Peyer's patch (tissue), 4 donors: ENCODE measurements at regions not wholly inside any gene's neighbourhood (a gene's known extent, or its start where the extent isn't known, plus 50 kb on each side); places are given as distances from the start of the nearest gene placed in this dataset.

Experiments
- POLR2A ChIP-seq, 2 donors: fragments of 450-650 bp; IDR thresholded peaks; one replicate each; pipeline ENCODE4 v1.5.1; 2017; ENCODE audit warnings: antibody characterized with exemption in 2 of 2, mild to moderate bottlenecking in 2 of 2, moderate library complexity in 2 of 2
- TF ChIP-seq, protein P1 (sequence below), 6 experiments: fragments of 450-650 bp in 4 of 6; fragments of 200-600 bp in 2 of 6; sonication (generic) in 1 of 6; IDR thresholded peaks; one replicate each; pipeline ENCODE4 v1.5.1; 2017 to 2019; ENCODE audit warnings: antibody characterized with exemption in 6 of 6, mild to moderate bottlenecking in 3 of 6, moderate library complexity in 1 of 6

DNA sequence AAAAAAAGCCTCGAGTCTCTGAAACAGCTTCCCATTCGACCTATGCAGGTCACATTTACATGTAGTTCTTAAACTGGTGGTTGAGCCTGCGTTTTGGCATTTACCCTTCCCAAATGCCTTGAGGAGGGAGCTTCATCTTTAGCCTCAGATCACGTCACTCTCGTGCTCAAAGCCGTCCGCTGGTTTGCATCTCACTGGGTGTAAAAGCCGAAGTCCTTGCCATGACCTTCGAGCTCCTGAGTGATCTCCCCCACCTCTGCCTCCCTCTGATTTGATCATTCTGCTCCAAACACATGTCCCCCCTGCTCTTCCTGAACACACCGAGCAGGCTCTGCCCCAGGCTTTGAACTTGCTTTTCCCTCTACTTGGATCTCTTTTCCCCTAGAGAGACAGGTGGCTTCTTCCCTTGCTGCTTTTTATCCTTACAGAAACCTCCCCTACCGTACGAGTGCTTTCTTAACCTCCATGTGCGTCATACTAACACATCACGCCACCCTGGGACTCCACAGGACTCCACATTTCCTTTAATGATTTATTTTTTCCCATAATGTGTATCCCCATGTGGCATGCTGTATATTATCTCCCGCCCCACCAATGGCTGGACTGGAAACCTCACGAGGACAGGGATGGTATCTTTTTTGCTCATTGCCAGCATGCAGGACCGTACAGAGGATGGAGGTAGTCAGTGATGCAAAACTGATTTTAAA lies 610.7 kb downstream of the VRK1 start:
- TF ChIP-seq, protein P1, sequence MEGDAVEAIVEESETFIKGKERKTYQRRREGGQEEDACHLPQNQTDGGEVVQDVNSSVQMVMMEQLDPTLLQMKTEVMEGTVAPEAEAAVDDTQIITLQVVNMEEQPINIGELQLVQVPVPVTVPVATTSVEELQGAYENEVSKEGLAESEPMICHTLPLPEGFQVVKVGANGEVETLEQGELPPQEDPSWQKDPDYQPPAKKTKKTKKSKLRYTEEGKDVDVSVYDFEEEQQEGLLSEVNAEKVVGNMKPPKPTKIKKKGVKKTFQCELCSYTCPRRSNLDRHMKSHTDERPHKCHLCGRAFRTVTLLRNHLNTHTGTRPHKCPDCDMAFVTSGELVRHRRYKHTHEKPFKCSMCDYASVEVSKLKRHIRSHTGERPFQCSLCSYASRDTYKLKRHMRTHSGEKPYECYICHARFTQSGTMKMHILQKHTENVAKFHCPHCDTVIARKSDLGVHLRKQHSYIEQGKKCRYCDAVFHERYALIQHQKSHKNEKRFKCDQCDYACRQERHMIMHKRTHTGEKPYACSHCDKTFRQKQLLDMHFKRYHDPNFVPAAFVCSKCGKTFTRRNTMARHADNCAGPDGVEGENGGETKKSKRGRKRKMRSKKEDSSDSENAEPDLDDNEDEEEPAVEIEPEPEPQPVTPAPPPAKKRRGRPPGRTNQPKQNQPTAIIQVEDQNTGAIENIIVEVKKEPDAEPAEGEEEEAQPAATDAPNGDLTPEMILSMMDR (IDR thresholded peaks at IDR 0.05) = no peak
- no peak for TF ChIP-seq POLR2A (IDR thresholded peaks at IDR 0.05)
